ENCODE measurements at regions not wholly inside any gene's neighbourhood (a gene's known extent, or its start where the extent isn't known, plus 50 kb on each side); places are given as distances from the start of the nearest gene placed in this dataset.

DNA sequence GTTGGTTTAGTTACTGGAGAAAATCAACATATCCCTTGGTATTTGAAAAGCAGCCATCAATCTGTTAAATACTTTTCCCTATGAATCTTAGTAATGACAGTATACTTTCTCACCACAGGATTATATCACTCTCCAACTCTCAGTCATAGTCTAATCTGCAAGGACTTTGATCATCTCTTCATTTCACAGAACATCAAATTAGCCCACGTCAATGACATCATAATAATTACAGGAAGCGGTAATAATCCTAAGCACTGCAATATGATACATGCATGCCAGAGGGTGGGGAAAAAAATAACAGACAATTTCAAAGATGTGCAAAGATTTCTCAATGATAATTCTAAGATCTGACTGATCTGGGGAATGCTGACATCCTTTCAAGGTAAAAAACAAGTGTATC lies 404.1 kb downstream of the GPM6A start:
- TF ChIP-seq, protein P1, sequence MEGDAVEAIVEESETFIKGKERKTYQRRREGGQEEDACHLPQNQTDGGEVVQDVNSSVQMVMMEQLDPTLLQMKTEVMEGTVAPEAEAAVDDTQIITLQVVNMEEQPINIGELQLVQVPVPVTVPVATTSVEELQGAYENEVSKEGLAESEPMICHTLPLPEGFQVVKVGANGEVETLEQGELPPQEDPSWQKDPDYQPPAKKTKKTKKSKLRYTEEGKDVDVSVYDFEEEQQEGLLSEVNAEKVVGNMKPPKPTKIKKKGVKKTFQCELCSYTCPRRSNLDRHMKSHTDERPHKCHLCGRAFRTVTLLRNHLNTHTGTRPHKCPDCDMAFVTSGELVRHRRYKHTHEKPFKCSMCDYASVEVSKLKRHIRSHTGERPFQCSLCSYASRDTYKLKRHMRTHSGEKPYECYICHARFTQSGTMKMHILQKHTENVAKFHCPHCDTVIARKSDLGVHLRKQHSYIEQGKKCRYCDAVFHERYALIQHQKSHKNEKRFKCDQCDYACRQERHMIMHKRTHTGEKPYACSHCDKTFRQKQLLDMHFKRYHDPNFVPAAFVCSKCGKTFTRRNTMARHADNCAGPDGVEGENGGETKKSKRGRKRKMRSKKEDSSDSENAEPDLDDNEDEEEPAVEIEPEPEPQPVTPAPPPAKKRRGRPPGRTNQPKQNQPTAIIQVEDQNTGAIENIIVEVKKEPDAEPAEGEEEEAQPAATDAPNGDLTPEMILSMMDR (IDR thresholded peaks at IDR 0.05): no peak
- TF ChIP-seq POLR2A (IDR thresholded peaks at IDR 0.05): no peak

Data from upper lobe of left lung (tissue), 4 donors.